Cardiac muscle cell (in vitro differentiated cells and primary cell): ENCODE measurements at regions not wholly inside any gene's neighbourhood (a gene's known extent, or its start where the extent isn't known, plus 50 kb on each side); places are given as distances from the start of the nearest gene placed in this dataset.

Experiments
- DNase-seq, 2 donors: peaks; one replicate each; pipeline versions ENCODE4 v3.0.0 to v3.0.0-alpha.2; 2010 to 2017; ENCODE audit warnings: low read depth in 1 of 2, low spot score in 1 of 2
- H3K27ac ChIP-seq: fragments of 200-600 bp; sonication (generic); 2 replicates; pipeline ENCODE4 v1.5.1; 2016
- H3K27me3 ChIP-seq: fragments of 200-600 bp; sonication (generic); 2 replicates; pipeline ENCODE4 v1.6.0; 2016; ENCODE audit warnings: control low read depth
- H3K36me3 ChIP-seq: fragments of 200-600 bp; sonication (generic); 2 replicates; pipeline ENCODE4 v1.5.1; 2016; ENCODE audit warnings: control low read depth
- H3K4me1 ChIP-seq: fragments of 200-600 bp; sonication (generic); 2 replicates; pipeline ENCODE4 v1.8.1; 2017; ENCODE audit warnings: low read depth, mild to moderate bottlenecking, mixed run types
- H3K4me3 ChIP-seq: fragments of 200-600 bp; sonication (generic); 2 replicates; pipeline ENCODE4 v1.5.1; 2016; ENCODE audit warnings: mild to moderate bottlenecking
- H3K9me3 ChIP-seq: fragments of 200-600 bp; sonication (generic); 2 replicates; pipeline ENCODE4 v1.5.1; 2017; ENCODE audit warnings: low read depth, mild to moderate bottlenecking, control low read depth
- CTCF ChIP-seq: IDR thresholded peaks from 2 replicates; pipeline ENCODE4 v1.5.1; 2012; ENCODE audit warnings: low read depth, mild to moderate bottlenecking, low read length

GRCh38 chr17:33377837-33378595 is 84.9 kb upstream of the ASIC2 start:
- no peak for DNase-seq
- no peaks in the 10 kb centered on the region for H3K27me3 ChIP-seq
- no peaks in the 10 kb centered on the region for H3K36me3 ChIP-seq
- no peaks in the 10 kb centered on the region for H3K9me3 ChIP-seq
- no peak for TF ChIP-seq CTCF
- H3K4me1 ChIP-seq: no peaks in the 10 kb centered on the region
- H3K27ac ChIP-seq: no peak overlapping the region
- no peak overlapping the region for H3K4me3 ChIP-seq

- peak in 1 of 2 donors; percentile 2 for DNase-seq
- no peaks in the 10 kb centered on the region for H3K36me3 ChIP-seq
- no peak overlapping the region for H3K4me3 ChIP-seq
- no peaks in the 10 kb centered on the region for H3K27me3 ChIP-seq
- H3K4me1 ChIP-seq: no peaks in the 10 kb centered on the region
- no peak for TF ChIP-seq CTCF
- H3K27ac ChIP-seq: no peak overlapping the region
- no peaks in the 10 kb centered on the region for H3K9me3 ChIP-seq
These were observed 88.1 kb upstream of the ASIC2 start for GRCh38 chr17:33381201-33381600.

GRCh38 chr17:33383488-33384023 is 90.5 kb upstream of the ASIC2 start:
- Histone ChIP-seq H3K4me3 (no peak overlapping the region), H3K9me3 (no peaks in the 10 kb centered on the region), H3K36me3 (no peaks in the 10 kb centered on the region), H3K27me3 (no peaks in the 10 kb centered on the region), H3K27ac (no peak overlapping the region), H3K4me1 (no peaks in the 10 kb centered on the region)
- no peak for DNase-seq
- TF ChIP-seq CTCF: no peak

GRCh38 chr17:33385133-33385532 is 92.0 kb upstream of the ASIC2 start:
- Histone ChIP-seq H3K4me3 (no peak overlapping the region), H3K9me3 (no peaks in the 10 kb centered on the region), H3K4me1 (no peaks in the 10 kb centered on the region), H3K36me3 (no peaks in the 10 kb centered on the region), H3K27ac (no peak overlapping the region), H3K27me3 (no peaks in the 10 kb centered on the region)
- no peak for TF ChIP-seq CTCF
- peak; percentile 2 to 63 for DNase-seq

GRCh38 chr17:33385713-33386112 is 92.6 kb upstream of the ASIC2 start:
- TF ChIP-seq CTCF: no peak
- Histone ChIP-seq H3K27me3 (no peaks in the 10 kb centered on the region), H3K27ac (no peak overlapping the region), H3K4me3 (no peak overlapping the region), H3K9me3 (no peaks in the 10 kb centered on the region), H3K36me3 (no peaks in the 10 kb centered on the region), H3K4me1 (no peaks in the 10 kb centered on the region)
- no peak for DNase-seq
